HL-60 (cell line): ENCODE measurements at regions not wholly inside any gene's neighbourhood (a gene's known extent, or its start where the extent isn't known, plus 50 kb on each side); places are given as distances from the start of the nearest gene placed in this dataset.

Experiments
- POLR2AphosphoS5 ChIP-seq: IDR thresholded peaks from 2 replicates; pipeline ENCODE4 v1.6.1; 2012; ENCODE audit warnings: low read depth
- REST ChIP-seq: IDR thresholded peaks from 2 replicates; pipeline ENCODE4 v1.6.1; 2012; ENCODE audit warnings: low read depth; ENCODE audit not compliant: insufficient replicate concordance
- TF ChIP-seq, protein P1 (sequence below): IDR thresholded peaks from one replicate; pipeline ENCODE4 v1.5.1; 2011; ENCODE audit warnings: low read length, control low read depth, inconsistent platforms; ENCODE audit not compliant: insufficient read depth

- no peak for TF ChIP-seq POLR2AphosphoS5
- TF ChIP-seq, protein P1, sequence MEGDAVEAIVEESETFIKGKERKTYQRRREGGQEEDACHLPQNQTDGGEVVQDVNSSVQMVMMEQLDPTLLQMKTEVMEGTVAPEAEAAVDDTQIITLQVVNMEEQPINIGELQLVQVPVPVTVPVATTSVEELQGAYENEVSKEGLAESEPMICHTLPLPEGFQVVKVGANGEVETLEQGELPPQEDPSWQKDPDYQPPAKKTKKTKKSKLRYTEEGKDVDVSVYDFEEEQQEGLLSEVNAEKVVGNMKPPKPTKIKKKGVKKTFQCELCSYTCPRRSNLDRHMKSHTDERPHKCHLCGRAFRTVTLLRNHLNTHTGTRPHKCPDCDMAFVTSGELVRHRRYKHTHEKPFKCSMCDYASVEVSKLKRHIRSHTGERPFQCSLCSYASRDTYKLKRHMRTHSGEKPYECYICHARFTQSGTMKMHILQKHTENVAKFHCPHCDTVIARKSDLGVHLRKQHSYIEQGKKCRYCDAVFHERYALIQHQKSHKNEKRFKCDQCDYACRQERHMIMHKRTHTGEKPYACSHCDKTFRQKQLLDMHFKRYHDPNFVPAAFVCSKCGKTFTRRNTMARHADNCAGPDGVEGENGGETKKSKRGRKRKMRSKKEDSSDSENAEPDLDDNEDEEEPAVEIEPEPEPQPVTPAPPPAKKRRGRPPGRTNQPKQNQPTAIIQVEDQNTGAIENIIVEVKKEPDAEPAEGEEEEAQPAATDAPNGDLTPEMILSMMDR = no peak
- no peak for TF ChIP-seq REST
Measured at GRCh38 chr10:6637053-6637452, 57.0 kb upstream of the PRKCQ start.
